ENCODE measurements at regions not wholly inside any gene's neighbourhood (a gene's known extent, or its start where the extent isn't known, plus 50 kb on each side); places are given as distances from the start of the nearest gene placed in this dataset.

DNA sequence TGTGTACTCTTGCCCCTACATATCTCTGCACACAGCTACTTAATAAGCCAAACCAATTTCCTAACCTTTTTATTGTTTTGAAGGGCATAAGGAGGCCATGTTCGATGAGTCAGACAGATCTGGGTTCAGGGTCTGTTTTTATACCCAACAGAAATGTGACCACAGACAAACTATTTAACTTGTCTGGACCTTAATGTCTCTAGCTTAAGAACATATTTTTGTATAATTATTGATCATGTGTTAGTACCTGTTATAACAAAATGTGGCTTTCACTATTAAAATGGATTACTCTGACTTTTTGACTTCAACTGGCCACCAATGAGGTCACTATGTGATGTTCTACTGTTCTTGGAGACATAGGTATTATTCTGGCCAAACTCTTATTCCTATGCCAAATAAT, 507.8 kb upstream of the USP24 start:
- no peak for DNase-seq (ENCODE audit: low read depth in 1 of 2, low spot score in 1 of 2)
- Histone ChIP-seq H3K4me1 (peaks cover 47% of the 10 kb centered on the region), H3K4me3 (no peak overlapping the region), H3K9me3 (peaks cover 4% of the 10 kb centered on the region; the same call in 1 of the 3 replicates), H3K4me2 (no peak overlapping the region), H3K27ac (peak overlapping the region in 1 of 2 experiments; percentile 71; a peak in 3 of 6 replicates)
- ATAC-seq = no peak
- FAIRE-seq = no peak
- TF ChIP-seq RAD21 (conservative IDR thresholded peaks at IDR 0.05 in 1 of 2, IDR thresholded peaks at IDR 0.05 in 1 of 2) (no peak), ZFP36 (IDR thresholded peaks at IDR 0.05; ENCODE audit: borderline replicate concordance, partially characterized antibody) (no peak), SMC3 (IDR thresholded peaks at IDR 0.05) (no peak), JUNB (IDR thresholded peaks at IDR 0.05) (no peak), HOXA7 (CRISPR knock-in tag; IDR thresholded peaks at IDR 0.05) (no peak), NFE2L2 (conservative IDR thresholded peaks at IDR 0.05; ENCODE audit: low read length) (no peak), PHF8 (IDR thresholded peaks at IDR 0.05; ENCODE audit: borderline replicate concordance, low read depth) (no peak)
- TF ChIP-seq, protein P1, sequence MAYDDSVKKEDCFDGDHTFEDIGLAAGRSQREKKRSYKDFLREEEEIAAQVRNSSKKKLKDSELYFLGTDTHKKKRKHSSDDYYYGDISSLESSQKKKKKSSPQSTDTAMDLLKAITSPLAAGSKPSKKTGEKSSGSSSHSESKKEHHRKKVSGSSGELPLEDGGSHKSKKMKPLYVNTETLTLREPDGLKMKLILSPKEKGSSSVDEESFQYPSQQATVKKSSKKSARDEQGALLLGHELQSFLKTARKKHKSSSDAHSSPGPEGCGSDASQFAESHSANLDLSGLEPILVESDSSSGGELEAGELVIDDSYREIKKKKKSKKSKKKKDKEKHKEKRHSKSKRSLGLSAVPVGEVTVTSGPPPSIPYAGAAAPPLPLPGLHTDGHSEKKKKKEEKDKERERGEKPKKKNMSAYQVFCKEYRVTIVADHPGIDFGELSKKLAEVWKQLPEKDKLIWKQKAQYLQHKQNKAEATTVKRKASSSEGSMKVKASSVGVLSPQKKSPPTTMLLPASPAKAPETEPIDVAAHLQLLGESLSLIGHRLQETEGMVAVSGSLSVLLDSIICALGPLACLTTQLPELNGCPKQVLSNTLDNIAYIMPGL (CRISPR knock-in tag; IDR thresholded peaks at IDR 0.05; ENCODE audit: borderline replicate concordance) = no peak
- TF ChIP-seq, protein P2, sequence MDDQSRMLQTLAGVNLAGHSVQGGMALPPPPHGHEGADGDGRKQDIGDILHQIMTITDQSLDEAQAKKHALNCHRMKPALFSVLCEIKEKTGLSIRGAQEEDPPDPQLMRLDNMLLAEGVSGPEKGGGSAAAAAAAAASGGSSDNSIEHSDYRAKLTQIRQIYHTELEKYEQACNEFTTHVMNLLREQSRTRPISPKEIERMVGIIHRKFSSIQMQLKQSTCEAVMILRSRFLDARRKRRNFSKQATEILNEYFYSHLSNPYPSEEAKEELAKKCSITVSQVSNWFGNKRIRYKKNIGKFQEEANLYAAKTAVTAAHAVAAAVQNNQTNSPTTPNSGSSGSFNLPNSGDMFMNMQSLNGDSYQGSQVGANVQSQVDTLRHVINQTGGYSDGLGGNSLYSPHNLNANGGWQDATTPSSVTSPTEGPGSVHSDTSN (IDR thresholded peaks at IDR 0.05) = no peak
- TF ChIP-seq, protein P3, sequence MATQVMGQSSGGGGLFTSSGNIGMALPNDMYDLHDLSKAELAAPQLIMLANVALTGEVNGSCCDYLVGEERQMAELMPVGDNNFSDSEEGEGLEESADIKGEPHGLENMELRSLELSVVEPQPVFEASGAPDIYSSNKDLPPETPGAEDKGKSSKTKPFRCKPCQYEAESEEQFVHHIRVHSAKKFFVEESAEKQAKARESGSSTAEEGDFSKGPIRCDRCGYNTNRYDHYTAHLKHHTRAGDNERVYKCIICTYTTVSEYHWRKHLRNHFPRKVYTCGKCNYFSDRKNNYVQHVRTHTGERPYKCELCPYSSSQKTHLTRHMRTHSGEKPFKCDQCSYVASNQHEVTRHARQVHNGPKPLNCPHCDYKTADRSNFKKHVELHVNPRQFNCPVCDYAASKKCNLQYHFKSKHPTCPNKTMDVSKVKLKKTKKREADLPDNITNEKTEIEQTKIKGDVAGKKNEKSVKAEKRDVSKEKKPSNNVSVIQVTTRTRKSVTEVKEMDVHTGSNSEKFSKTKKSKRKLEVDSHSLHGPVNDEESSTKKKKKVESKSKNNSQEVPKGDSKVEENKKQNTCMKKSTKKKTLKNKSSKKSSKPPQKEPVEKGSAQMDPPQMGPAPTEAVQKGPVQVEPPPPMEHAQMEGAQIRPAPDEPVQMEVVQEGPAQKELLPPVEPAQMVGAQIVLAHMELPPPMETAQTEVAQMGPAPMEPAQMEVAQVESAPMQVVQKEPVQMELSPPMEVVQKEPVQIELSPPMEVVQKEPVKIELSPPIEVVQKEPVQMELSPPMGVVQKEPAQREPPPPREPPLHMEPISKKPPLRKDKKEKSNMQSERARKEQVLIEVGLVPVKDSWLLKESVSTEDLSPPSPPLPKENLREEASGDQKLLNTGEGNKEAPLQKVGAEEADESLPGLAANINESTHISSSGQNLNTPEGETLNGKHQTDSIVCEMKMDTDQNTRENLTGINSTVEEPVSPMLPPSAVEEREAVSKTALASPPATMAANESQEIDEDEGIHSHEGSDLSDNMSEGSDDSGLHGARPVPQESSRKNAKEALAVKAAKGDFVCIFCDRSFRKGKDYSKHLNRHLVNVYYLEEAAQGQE (IDR thresholded peaks at IDR 0.05) = no peak
- WGBS (ENCODE audit: missing lambda C conversion rate) = 63% methylated on average over 1 of the region's 1 CpG
- ChIA-PET POLR2A (no interaction called here), CTCF (no interaction called here)

DNA sequence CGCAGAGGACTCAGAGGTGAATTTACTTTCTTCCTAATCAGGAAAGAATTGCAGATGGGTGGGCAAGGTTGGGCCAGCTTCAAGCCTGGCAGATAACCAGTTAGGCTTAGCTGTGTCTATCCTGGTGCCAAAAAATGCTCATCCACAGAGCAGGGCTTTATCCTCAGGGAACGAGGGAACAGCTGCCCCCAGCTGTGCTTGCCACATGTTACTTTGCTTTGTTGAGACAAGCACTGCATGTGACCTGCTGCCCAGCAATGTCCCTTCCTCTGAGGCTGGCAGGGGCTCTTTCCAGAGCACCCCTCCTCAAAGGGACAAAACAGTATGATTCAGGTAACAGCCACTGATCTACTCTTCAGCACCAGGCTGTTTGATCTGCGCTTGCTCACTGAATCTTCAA, 505.1 kb upstream of the USP24 start:
- POLR2A ChIA-PET = no interaction called here
- FAIRE-seq = no peak
- H3K9me3 ChIP-seq = no peaks in the 10 kb centered on the region
- H3K4me3 ChIP-seq = no peak overlapping the region
- WGBS (ENCODE audit: missing lambda C conversion rate) = 87% methylated on average over 3 of the region's 3 CpGs
- CTCF ChIA-PET = interaction anchor here (1.0 kb wide), 1 partner anchor 861 kb away, joined by 3 read pairs; no protein-coding TSS in a partner anchor
- ATAC-seq = no peak
- TF ChIP-seq POLR2AphosphoS2 (conservative IDR thresholded peaks at IDR 0.05; ENCODE audit: low read length) = no peak
- TF ChIP-seq, protein P4, sequence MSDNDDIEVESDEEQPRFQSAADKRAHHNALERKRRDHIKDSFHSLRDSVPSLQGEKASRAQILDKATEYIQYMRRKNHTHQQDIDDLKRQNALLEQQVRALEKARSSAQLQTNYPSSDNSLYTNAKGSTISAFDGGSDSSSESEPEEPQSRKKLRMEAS (IDR thresholded peaks at IDR 0.05) = no peak
- TF ChIP-seq HOXB5 (CRISPR knock-in tag; IDR thresholded peaks at IDR 0.05) = no peak
- no peak for TF ChIP-seq ZNF302 (CRISPR knock-in tag; IDR thresholded peaks at IDR 0.05)
- TF ChIP-seq, protein P2 (IDR thresholded peaks at IDR 0.05) = no peak
- no peak for TF ChIP-seq NFE2L2 (conservative IDR thresholded peaks at IDR 0.05; ENCODE audit: low read length)
- peak overlapping the region; percentile 51; the same call in 1 of the 3 replicates for H3K4me2 ChIP-seq
- H3K4me1 ChIP-seq = peaks cover 40% of the 10 kb centered on the region
- peak overlapping the region; percentile 82 to 88 for H3K27ac ChIP-seq
- no peak for DNase-seq (ENCODE audit: low read depth in 1 of 2, low spot score in 1 of 2)
